ENCODE measurements at regions not wholly inside any gene's neighbourhood (a gene's known extent, or its start where the extent isn't known, plus 50 kb on each side); places are given as distances from the start of the nearest gene placed in this dataset.

DNA sequence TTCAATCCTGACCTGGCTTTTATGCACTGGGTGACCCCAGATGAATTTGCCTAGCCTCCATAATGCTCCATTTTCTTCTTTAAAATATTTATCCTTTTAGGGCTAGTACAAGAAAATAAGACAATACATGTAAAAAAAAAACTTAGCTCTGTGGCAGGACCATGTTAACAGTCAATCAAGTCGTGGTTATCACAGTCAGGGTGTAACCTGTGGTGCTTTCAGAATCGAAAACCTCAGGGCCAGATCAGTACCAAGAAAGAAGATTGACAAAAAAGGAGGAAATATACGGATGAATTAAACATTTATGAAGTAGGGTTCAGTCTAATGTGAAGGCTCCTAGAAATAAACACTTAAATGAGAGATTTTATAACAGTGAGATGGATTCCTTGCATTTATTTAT is 347.2 kb upstream of the MAF start:
- no peak overlapping the region for H3K27ac Mint-ChIP-seq
- Histone ChIP-seq H3K36me3 (ENCODE audit: control insufficient read depth, insufficient read depth, low read length) (no peaks in the 10 kb centered on the region), H3K4me3 (ENCODE audit: low read length) (no peak overlapping the region), H3K9me3 (ENCODE audit: control insufficient read depth, low read length) (no peaks in the 10 kb centered on the region), H3K27me3 (ENCODE audit: control insufficient read depth, insufficient read depth, low read length, poor library complexity, severe bottlenecking) (peaks cover 40% of the 10 kb centered on the region), H3K27ac (ENCODE audit: low read depth, low read length) (no peak overlapping the region), H3K9ac (ENCODE audit: extremely low read depth, low read length, poor library complexity, severe bottlenecking) (no peak overlapping the region), H3K4me1 (ENCODE audit: control insufficient read depth, insufficient read depth, low read length) (peaks cover 7% of the 10 kb centered on the region)
- H3K4me3 Mint-ChIP-seq: no peak overlapping the region
- H3K36me3 Mint-ChIP-seq (ENCODE audit: low read depth): no peaks in the 10 kb centered on the region
- peaks cover 12% of the 10 kb centered on the region for H3K4me1 Mint-ChIP-seq
- no peaks in the 10 kb centered on the region for H3K9me3 Mint-ChIP-seq
- WGBS, 2 experiments (ENCODE audit: insufficient coverage in 1 of 2, insufficient read length in 1 of 2): 97 to 100% methylated on average over 3 of the region's 3 CpGs
- TF ChIP-seq, protein P1, sequence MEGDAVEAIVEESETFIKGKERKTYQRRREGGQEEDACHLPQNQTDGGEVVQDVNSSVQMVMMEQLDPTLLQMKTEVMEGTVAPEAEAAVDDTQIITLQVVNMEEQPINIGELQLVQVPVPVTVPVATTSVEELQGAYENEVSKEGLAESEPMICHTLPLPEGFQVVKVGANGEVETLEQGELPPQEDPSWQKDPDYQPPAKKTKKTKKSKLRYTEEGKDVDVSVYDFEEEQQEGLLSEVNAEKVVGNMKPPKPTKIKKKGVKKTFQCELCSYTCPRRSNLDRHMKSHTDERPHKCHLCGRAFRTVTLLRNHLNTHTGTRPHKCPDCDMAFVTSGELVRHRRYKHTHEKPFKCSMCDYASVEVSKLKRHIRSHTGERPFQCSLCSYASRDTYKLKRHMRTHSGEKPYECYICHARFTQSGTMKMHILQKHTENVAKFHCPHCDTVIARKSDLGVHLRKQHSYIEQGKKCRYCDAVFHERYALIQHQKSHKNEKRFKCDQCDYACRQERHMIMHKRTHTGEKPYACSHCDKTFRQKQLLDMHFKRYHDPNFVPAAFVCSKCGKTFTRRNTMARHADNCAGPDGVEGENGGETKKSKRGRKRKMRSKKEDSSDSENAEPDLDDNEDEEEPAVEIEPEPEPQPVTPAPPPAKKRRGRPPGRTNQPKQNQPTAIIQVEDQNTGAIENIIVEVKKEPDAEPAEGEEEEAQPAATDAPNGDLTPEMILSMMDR (conservative IDR thresholded peaks at IDR 0.05): no peak
- peaks cover 34% of the 10 kb centered on the region for H3K27me3 Mint-ChIP-seq (ENCODE audit: insufficient read depth)
- DNase-seq: no peak

DNA sequence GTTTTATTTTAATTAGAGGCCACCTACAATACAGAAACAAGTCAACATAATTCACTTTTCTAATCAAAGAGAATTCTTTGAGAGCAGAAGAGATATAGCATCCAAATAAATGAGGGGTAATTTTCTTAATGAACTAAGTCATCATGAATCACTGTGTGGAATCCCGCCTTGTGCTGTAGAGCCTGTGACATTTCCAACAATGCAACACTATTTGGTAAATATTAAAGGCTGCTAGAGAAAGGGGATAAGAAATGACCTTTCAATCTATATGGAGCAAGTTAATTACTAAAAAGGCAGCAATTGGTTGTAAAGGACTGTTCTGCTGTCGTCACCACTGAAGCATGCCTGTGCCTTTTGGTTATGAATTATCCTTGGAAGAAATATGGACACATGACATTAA is 345.7 kb upstream of the MAF start:
- Histone ChIP-seq H3K9me3 (ENCODE audit: control insufficient read depth, low read length) (no peaks in the 10 kb centered on the region), H3K36me3 (ENCODE audit: control insufficient read depth, insufficient read depth, low read length) (no peaks in the 10 kb centered on the region), H3K4me1 (ENCODE audit: control insufficient read depth, insufficient read depth, low read length) (peaks cover 8% of the 10 kb centered on the region), H3K9ac (ENCODE audit: extremely low read depth, low read length, poor library complexity, severe bottlenecking) (no peak overlapping the region), H3K27me3 (ENCODE audit: control insufficient read depth, insufficient read depth, low read length, poor library complexity, severe bottlenecking) (peaks cover 43% of the 10 kb centered on the region), H3K27ac (ENCODE audit: low read depth, low read length) (no peak overlapping the region), H3K4me3 (ENCODE audit: low read length) (no peak overlapping the region)
- Mint-ChIP-seq H3K9me3 (no peaks in the 10 kb centered on the region), H3K27ac (no peak overlapping the region), H3K36me3 (ENCODE audit: low read depth) (no peaks in the 10 kb centered on the region), H3K4me3 (no peak overlapping the region), H3K4me1 (peaks cover 7% of the 10 kb centered on the region), H3K27me3 (ENCODE audit: insufficient read depth) (peaks cover 30% of the 10 kb centered on the region)
- no peak for DNase-seq
- WGBS, 2 experiments (ENCODE audit: insufficient coverage in 1 of 2, insufficient read length in 1 of 2): 83 to 95% methylated on average over 1 to 2 of the region's 2 CpGs
- TF ChIP-seq, protein P1 (conservative IDR thresholded peaks at IDR 0.05): no peak

DNA sequence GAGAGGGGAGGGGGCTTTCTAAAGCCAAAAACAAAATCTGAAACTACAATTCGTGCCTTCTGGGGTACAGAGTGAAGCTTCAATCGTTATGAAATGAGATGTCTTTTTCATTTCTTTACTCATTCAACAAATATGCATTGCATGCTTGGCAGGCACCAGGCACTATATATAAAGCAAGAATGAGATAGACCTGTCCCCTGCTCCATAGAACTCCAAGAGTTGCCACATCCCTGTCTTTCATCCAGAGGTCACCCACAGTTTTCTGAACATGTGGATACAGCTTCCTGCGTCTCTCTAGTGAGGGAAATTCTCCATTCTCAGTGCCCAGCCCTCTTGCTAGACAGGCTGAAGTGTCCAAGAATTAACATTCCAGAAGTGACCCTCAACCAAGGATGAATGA is 343.2 kb upstream of the MAF start:
- WGBS, 2 experiments (ENCODE audit: insufficient coverage in 1 of 2, insufficient read length in 1 of 2): 81 to 86% methylated on average over 3 of the region's 3 CpGs
- no peaks in the 10 kb centered on the region for H3K9me3 ChIP-seq (ENCODE audit: control insufficient read depth, low read length)
- peaks cover 3% of the 10 kb centered on the region for H3K4me1 ChIP-seq (ENCODE audit: control insufficient read depth, insufficient read depth, low read length)
- no peak overlapping the region for H3K27ac Mint-ChIP-seq
- H3K36me3 Mint-ChIP-seq (ENCODE audit: low read depth): no peaks in the 10 kb centered on the region
- no peak overlapping the region for H3K4me3 Mint-ChIP-seq
- TF ChIP-seq, protein P1 (conservative IDR thresholded peaks at IDR 0.05): no peak
- H3K9ac ChIP-seq (ENCODE audit: extremely low read depth, low read length, poor library complexity, severe bottlenecking): no peak overlapping the region
- H3K4me1 Mint-ChIP-seq: peaks cover 3% of the 10 kb centered on the region
- no peaks in the 10 kb centered on the region for H3K36me3 ChIP-seq (ENCODE audit: control insufficient read depth, insufficient read depth, low read length)
- no peak overlapping the region for H3K4me3 ChIP-seq (ENCODE audit: low read length)
- peaks cover 68% of the 10 kb centered on the region for H3K27me3 ChIP-seq (ENCODE audit: control insufficient read depth, insufficient read depth, low read length, poor library complexity, severe bottlenecking)
- H3K9me3 Mint-ChIP-seq: no peaks in the 10 kb centered on the region
- H3K27me3 Mint-ChIP-seq (ENCODE audit: insufficient read depth): peaks cover 47% of the 10 kb centered on the region
- no peak overlapping the region for H3K27ac ChIP-seq (ENCODE audit: low read depth, low read length)
- no peak for DNase-seq
